ENCODE measurements at regions not wholly inside any gene's neighbourhood (a gene's known extent, or its start where the extent isn't known, plus 50 kb on each side); places are given as distances from the start of the nearest gene placed in this dataset.

DNA sequence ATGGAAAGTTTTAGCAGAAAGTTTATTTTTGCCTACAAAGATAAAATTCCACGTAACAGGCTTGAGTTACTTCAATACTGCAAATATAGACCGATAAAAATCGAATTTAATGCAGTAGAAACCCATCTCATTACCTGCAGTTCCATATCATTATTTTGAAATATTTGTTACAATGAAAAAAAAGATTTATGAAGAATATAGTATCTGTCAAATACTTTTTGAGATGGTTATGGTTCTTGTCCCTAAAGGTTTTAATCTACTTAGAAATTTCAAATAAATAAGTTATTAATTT lies 273.5 kb downstream of the ADAMTS20 start:
- no peak overlapping the region for H3K27ac ChIP-seq (ENCODE audit: insufficient read depth, low read length)
- H2AFZ ChIP-seq (ENCODE audit: low read length), result no peak overlapping the region
- no peaks in the 10 kb centered on the region for H3K27me3 ChIP-seq (ENCODE audit: control insufficient read depth, insufficient read depth, low read length)
- no peaks in the 10 kb centered on the region for H3K9me3 ChIP-seq (ENCODE audit: control insufficient read depth, insufficient read depth, low read depth, low read length)
- no peaks in the 10 kb centered on the region for H3K79me2 ChIP-seq (ENCODE audit: control insufficient read depth, insufficient read depth, low read length)
- H3K4me3 ChIP-seq (replicated peaks in 1 of 4; ENCODE audit: control extremely low read depth in 1 of 4, insufficient read depth in 1 of 4, low read depth in 3 of 4, low read length in 4 of 4), result no peak overlapping the region
- H3K9ac ChIP-seq (ENCODE audit: insufficient read depth, low read length), result no peak overlapping the region
- TF ChIP-seq, protein P1, sequence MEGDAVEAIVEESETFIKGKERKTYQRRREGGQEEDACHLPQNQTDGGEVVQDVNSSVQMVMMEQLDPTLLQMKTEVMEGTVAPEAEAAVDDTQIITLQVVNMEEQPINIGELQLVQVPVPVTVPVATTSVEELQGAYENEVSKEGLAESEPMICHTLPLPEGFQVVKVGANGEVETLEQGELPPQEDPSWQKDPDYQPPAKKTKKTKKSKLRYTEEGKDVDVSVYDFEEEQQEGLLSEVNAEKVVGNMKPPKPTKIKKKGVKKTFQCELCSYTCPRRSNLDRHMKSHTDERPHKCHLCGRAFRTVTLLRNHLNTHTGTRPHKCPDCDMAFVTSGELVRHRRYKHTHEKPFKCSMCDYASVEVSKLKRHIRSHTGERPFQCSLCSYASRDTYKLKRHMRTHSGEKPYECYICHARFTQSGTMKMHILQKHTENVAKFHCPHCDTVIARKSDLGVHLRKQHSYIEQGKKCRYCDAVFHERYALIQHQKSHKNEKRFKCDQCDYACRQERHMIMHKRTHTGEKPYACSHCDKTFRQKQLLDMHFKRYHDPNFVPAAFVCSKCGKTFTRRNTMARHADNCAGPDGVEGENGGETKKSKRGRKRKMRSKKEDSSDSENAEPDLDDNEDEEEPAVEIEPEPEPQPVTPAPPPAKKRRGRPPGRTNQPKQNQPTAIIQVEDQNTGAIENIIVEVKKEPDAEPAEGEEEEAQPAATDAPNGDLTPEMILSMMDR (conservative IDR thresholded peaks at IDR 0.05 in 1 of 2, IDR thresholded peaks at IDR 0.05 in 1 of 2; ENCODE audit: low read depth in 1 of 2, low read length in 2 of 2), result no peak
- no peak for TF ChIP-seq EZH2 (IDR thresholded peaks at IDR 0.05; ENCODE audit: low read length, missing control alignments)
- no peak for DNase-seq (ENCODE audit: low read depth in 2 of 2)
- no peaks in the 10 kb centered on the region for H4K20me1 ChIP-seq (ENCODE audit: control insufficient read depth, extremely low read depth, insufficient read depth, low read length)
- no peak overlapping the region for H3K4me2 ChIP-seq (ENCODE audit: extremely low read depth, insufficient read depth, low read length)
- no peaks in the 10 kb centered on the region for H3K4me1 ChIP-seq (ENCODE audit: control insufficient read depth, extremely low read depth, insufficient read depth, low read length)
- H3K36me3 ChIP-seq (ENCODE audit: control insufficient read depth, insufficient read depth, low read length), result no peaks in the 10 kb centered on the region

DNA sequence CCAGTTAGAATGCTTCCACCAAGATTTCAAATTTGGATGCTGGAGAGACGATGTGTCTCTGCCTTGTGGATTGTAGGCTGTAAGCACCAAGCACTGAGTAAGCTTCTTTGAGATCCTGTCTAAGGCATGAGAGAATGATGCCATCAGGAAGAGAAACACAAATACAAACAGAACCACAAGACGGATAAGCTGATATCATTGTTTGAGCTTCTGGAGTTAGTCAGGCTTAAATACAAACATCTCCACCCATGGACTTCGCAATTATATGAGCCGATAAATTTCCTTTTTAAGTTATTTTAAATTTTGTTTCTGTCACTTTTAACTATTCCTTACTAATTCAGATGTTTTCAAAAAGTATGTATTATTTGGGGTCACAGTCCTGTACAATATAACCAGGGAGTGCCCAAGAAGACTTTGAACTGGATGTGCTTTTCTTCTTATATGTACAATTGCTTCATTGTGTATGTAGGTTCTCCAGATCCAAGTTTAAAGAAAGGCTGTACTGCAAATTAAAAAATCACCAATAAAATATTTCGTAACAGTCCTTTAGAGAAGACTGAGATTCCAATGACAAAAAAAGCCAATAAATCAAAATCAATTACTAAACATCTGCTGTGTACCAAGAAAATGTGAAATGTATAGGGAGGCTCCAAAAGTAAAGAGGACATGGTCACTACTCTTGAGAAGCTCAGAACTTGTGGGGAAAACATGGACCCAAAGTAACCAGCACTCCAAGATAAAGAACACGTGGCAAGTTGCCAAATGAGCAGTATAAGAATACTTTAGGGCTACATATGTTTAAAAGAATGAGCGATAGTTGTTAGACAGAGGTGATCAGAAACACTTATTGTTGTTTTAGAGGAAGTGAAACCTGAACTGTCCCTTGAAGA lies 274.1 kb downstream of the ADAMTS20 start:
- H3K27me3 ChIP-seq (ENCODE audit: control insufficient read depth, insufficient read depth, low read length), result no peaks in the 10 kb centered on the region
- TF ChIP-seq EZH2 (IDR thresholded peaks at IDR 0.05; ENCODE audit: low read length, missing control alignments), result no peak
- TF ChIP-seq, protein P1 (conservative IDR thresholded peaks at IDR 0.05 in 1 of 2, IDR thresholded peaks at IDR 0.05 in 1 of 2; ENCODE audit: low read depth in 1 of 2, low read length in 2 of 2), result no peak
- no peaks in the 10 kb centered on the region for H3K9me3 ChIP-seq (ENCODE audit: control insufficient read depth, insufficient read depth, low read depth, low read length)
- no peak overlapping the region for H3K27ac ChIP-seq (ENCODE audit: insufficient read depth, low read length)
- H4K20me1 ChIP-seq (ENCODE audit: control insufficient read depth, extremely low read depth, insufficient read depth, low read length), result no peaks in the 10 kb centered on the region
- H3K4me2 ChIP-seq (ENCODE audit: extremely low read depth, insufficient read depth, low read length), result peak overlapping the region; percentile 3
- H3K4me3 ChIP-seq (replicated peaks in 1 of 4; ENCODE audit: control extremely low read depth in 1 of 4, insufficient read depth in 1 of 4, low read depth in 3 of 4, low read length in 4 of 4), result no peak overlapping the region
- H3K4me1 ChIP-seq (ENCODE audit: control insufficient read depth, extremely low read depth, insufficient read depth, low read length), result no peaks in the 10 kb centered on the region
- H3K9ac ChIP-seq (ENCODE audit: insufficient read depth, low read length), result no peak overlapping the region
- H2AFZ ChIP-seq (ENCODE audit: low read length), result no peak overlapping the region
- DNase-seq (ENCODE audit: low read depth in 2 of 2), result peak; percentile 40 to 86
- no peaks in the 10 kb centered on the region for H3K79me2 ChIP-seq (ENCODE audit: control insufficient read depth, insufficient read depth, low read length)
- no peaks in the 10 kb centered on the region for H3K36me3 ChIP-seq (ENCODE audit: control insufficient read depth, insufficient read depth, low read length)

DNA sequence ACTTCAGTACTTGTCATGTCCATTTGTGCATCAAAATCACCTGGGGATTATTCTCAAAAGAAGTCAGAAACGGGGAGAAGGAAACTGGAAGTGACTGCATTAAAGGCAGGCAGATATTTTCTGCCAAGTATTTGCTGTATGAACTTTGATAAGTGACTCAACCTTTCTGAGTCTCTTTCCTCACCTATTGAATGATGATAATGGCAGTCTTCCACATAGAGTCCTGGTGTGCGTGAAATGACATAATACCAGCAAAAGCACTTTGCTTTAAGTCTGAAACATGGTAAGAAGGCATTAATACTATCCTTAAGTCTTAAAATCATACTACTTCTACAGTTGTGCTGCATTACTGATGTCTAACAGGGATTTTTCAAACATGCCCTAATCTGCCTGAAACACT lies 278.5 kb downstream of the ADAMTS20 start:
- H3K4me3 ChIP-seq (replicated peaks in 1 of 4; ENCODE audit: control extremely low read depth in 1 of 4, insufficient read depth in 1 of 4, low read depth in 3 of 4, low read length in 4 of 4), result no peak overlapping the region
- no peaks in the 10 kb centered on the region for H3K9me3 ChIP-seq (ENCODE audit: control insufficient read depth, insufficient read depth, low read depth, low read length)
- TF ChIP-seq, protein P1 (conservative IDR thresholded peaks at IDR 0.05 in 1 of 2, IDR thresholded peaks at IDR 0.05 in 1 of 2; ENCODE audit: low read depth in 1 of 2, low read length in 2 of 2), result no peak
- no peak for TF ChIP-seq EZH2 (IDR thresholded peaks at IDR 0.05; ENCODE audit: low read length, missing control alignments)
- H3K27me3 ChIP-seq (ENCODE audit: control insufficient read depth, insufficient read depth, low read length), result no peaks in the 10 kb centered on the region
- H2AFZ ChIP-seq (ENCODE audit: low read length), result no peak overlapping the region
- no peak overlapping the region for H3K27ac ChIP-seq (ENCODE audit: insufficient read depth, low read length)
- H3K36me3 ChIP-seq (ENCODE audit: control insufficient read depth, insufficient read depth, low read length), result no peaks in the 10 kb centered on the region
- H3K9ac ChIP-seq (ENCODE audit: insufficient read depth, low read length), result no peak overlapping the region
- H3K4me2 ChIP-seq (ENCODE audit: extremely low read depth, insufficient read depth, low read length), result peak overlapping the region; percentile 25
- DNase-seq (ENCODE audit: low read depth in 2 of 2), result peak in 1 of 2 donors; percentile 70
- H3K79me2 ChIP-seq (ENCODE audit: control insufficient read depth, insufficient read depth, low read length), result no peaks in the 10 kb centered on the region
- no peaks in the 10 kb centered on the region for H4K20me1 ChIP-seq (ENCODE audit: control insufficient read depth, extremely low read depth, insufficient read depth, low read length)
- no peaks in the 10 kb centered on the region for H3K4me1 ChIP-seq (ENCODE audit: control insufficient read depth, extremely low read depth, insufficient read depth, low read length)

Data from fibroblast of lung (primary cell).